DND-41 (cell line): ENCODE measurements at regions not wholly inside any gene's neighbourhood (a gene's known extent, or its start where the extent isn't known, plus 50 kb on each side); places are given as distances from the start of the nearest gene placed in this dataset.
"Not testable (repeated sequence)": the region's sequence is repeated elsewhere in the genome, so short reads cannot be mapped to it uniquely, and the experiment has no call there.

Source experiments
- ATAC-seq: fragments of 200-7000 bp; cut with Tn5 transposase; 3 replicates; pipeline ENCODE4 v1.9.1; 2021; ENCODE audit warnings: low read depth; ENCODE audit not compliant: insufficient read depth
- DNase-seq: peaks from one replicate; pipeline ENCODE4 v3.0.0-alpha.2; 2020
- H2AFZ ChIP-seq: 2 replicates; pipeline ENCODE4 v1.6.0; 2012; ENCODE audit warnings: low read depth, low read length
- H3K27ac ChIP-seq: 2 replicates; pipeline ENCODE4 v1.5.1; 2012; ENCODE audit warnings: low read length, inconsistent platforms
- H3K27me3 ChIP-seq: fragments of 200-600 bp; sonication (generic); 2 replicates; pipeline ENCODE4 v1.6.0; 2012; ENCODE audit warnings: low read length, mild to moderate bottlenecking, inconsistent platforms; ENCODE audit not compliant: insufficient read depth, poor library complexity
- H3K36me3 ChIP-seq: 2 replicates; pipeline ENCODE4 v1.5.1; 2012; ENCODE audit warnings: low read length, inconsistent platforms; ENCODE audit not compliant: insufficient read depth
- H3K4me1 ChIP-seq: 2 replicates; pipeline ENCODE4 v1.5.1; 2012; ENCODE audit warnings: mild to moderate bottlenecking, low read length; ENCODE audit not compliant: insufficient read depth
- H3K4me2 ChIP-seq: 2 replicates; pipeline ENCODE4 v1.6.0; 2012; ENCODE audit warnings: mild to moderate bottlenecking, moderate library complexity, low read length, inconsistent platforms; ENCODE audit not compliant: insufficient read depth
- H3K4me3 ChIP-seq, 2 experiments: fragments of 200-600 bp in 1 of 2; shearing (Covaris generic) in 1 of 2; 2 replicates each; pipeline ENCODE4 v1.5.1; 2012 to 2016; ENCODE audit warnings: inconsistent platforms in 2 of 2, low read length in 2 of 2, mild to moderate bottlenecking in 2 of 2, low read depth in 1 of 2, moderate library complexity in 1 of 2
- H3K79me2 ChIP-seq: 2 replicates; pipeline ENCODE4 v1.6.0; 2012; ENCODE audit warnings: low read length, inconsistent platforms; ENCODE audit not compliant: insufficient read depth
- H3K9ac ChIP-seq: 2 replicates; pipeline ENCODE4 v1.6.0; 2012; ENCODE audit warnings: low read depth, mild to moderate bottlenecking, inconsistent platforms, low read length, moderate library complexity
- H3K9me3 ChIP-seq: 2 replicates; pipeline ENCODE4 v1.5.1; 2012; ENCODE audit warnings: low read length, moderate library complexity, mild to moderate bottlenecking, inconsistent platforms; ENCODE audit not compliant: insufficient read depth, severe bottlenecking
- H4K20me1 ChIP-seq: 2 replicates; pipeline ENCODE4 v1.6.0; 2012; ENCODE audit warnings: low read length; ENCODE audit not compliant: insufficient read depth
- CTCF ChIP-seq: IDR thresholded peaks from 2 replicates; pipeline ENCODE4 v1.5.1; 2012; ENCODE audit warnings: borderline replicate concordance, low read length, moderate library complexity, mild to moderate bottlenecking; ENCODE audit not compliant: poor library complexity, severe bottlenecking; ENCODE audit errors: extremely low read depth
- EZH2 ChIP-seq: IDR thresholded peaks from 3 replicates; pipeline ENCODE4 v1.6.1; 2012; ENCODE audit warnings: borderline replicate concordance, low read depth, mild to moderate bottlenecking, moderate library complexity, low read length, inconsistent platforms; ENCODE audit not compliant: severe bottlenecking

GRCh38 chr5:62814991-62815390 is 236.4 kb downstream of the LRRC70 start:
- TF ChIP-seq EZH2 (no peak), CTCF (no peak)
- Histone ChIP-seq H3K27ac (no peak overlapping the region), H3K79me2 (no peaks in the 10 kb centered on the region), H3K9me3 (no peaks in the 10 kb centered on the region), H3K4me3 (no peak overlapping the region), H3K9ac (no peak overlapping the region), H2AFZ (no peak overlapping the region), H3K27me3 (no peaks in the 10 kb centered on the region), H4K20me1 (no peaks in the 10 kb centered on the region), H3K4me1 (no peaks in the 10 kb centered on the region), H3K4me2 (no peak overlapping the region), H3K36me3 (no peaks in the 10 kb centered on the region)
- ATAC-seq (no peak), DNase-seq (no peak)

GRCh38 chr5:62812621-62813255 is 234.1 kb downstream of the LRRC70 start:
- Histone ChIP-seq H3K9ac (no peak overlapping the region), H3K4me3 (no peak overlapping the region), H3K9me3 (no peaks in the 10 kb centered on the region), H2AFZ (no peak overlapping the region), H3K27me3 (no peaks in the 10 kb centered on the region), H3K4me2 (no peak overlapping the region), H4K20me1 (no peaks in the 10 kb centered on the region), H3K4me1 (no peaks in the 10 kb centered on the region), H3K79me2 (no peaks in the 10 kb centered on the region), H3K36me3 (no peaks in the 10 kb centered on the region), H3K27ac (no peak overlapping the region)
- DNase-seq (no peak), ATAC-seq (no peak)
- TF ChIP-seq EZH2 = no peak
- TF ChIP-seq CTCF = no peak

GRCh38 chr5:62804819-62805218 is 226.2 kb downstream of the LRRC70 start:
- H3K36me3 ChIP-seq, H3K27ac ChIP-seq, H3K79me2 ChIP-seq, H3K9ac ChIP-seq, DNase-seq, H3K4me1 ChIP-seq, H3K27me3 ChIP-seq, H3K4me3 ChIP-seq, H3K9me3 ChIP-seq, H3K4me2 ChIP-seq, H4K20me1 ChIP-seq, H2AFZ ChIP-seq, ATAC-seq: not testable (repeated sequence)

GRCh38 chr5:62795926-62796325 is 217.3 kb downstream of the LRRC70 start:
- H4K20me1 ChIP-seq = no peaks in the 10 kb centered on the region
- no peaks in the 10 kb centered on the region for H3K4me1 ChIP-seq
- H3K36me3 ChIP-seq = no peaks in the 10 kb centered on the region
- H3K27me3 ChIP-seq = no peaks in the 10 kb centered on the region
- H3K79me2 ChIP-seq = no peaks in the 10 kb centered on the region
- H3K9me3 ChIP-seq = peaks cover 6% of the 10 kb centered on the region
- H3K4me2 ChIP-seq = no peak overlapping the region
- no peak overlapping the region for H3K9ac ChIP-seq
- H2AFZ ChIP-seq = no peak overlapping the region
- ATAC-seq (no peak), DNase-seq (no peak)
- H3K4me3 ChIP-seq = no peak overlapping the region
- no peak for TF ChIP-seq CTCF
- no peak for TF ChIP-seq EZH2
- no peak overlapping the region for H3K27ac ChIP-seq
